ENCODE measurements at regions not wholly inside any gene's neighbourhood (a gene's known extent, or its start where the extent isn't known, plus 50 kb on each side); places are given as distances from the start of the nearest gene placed in this dataset.

- in situ Hi-C loops (cut with HindIII; ENCODE audit: low sequenced_read_pairs) = no loop called here
- no peak for DNase-seq (ENCODE audit: low read depth)
- no peak for TF ChIP-seq CTCF (IDR thresholded peaks at IDR 0.05; ENCODE audit: low read depth, low read length, missing control alignments)
These were observed 354.9 kb downstream of the BARHL2 start for GRCh38 chr1:90362163-90362562.

GRCh38 chr1:90361026-90361425, 356.1 kb downstream of the BARHL2 start:
- no peak for TF ChIP-seq CTCF (IDR thresholded peaks at IDR 0.05; ENCODE audit: low read depth, low read length, missing control alignments)
- in situ Hi-C loops (cut with HindIII; ENCODE audit: low sequenced_read_pairs) = no loop called here

More at GRCh38 chr1:90362163-90362562, 354.9 kb downstream of the BARHL2 start:
- H3K4me3 ChIP-seq (ENCODE audit: low read depth, low read length) = no peak overlapping the region

GRCh38 chr1:90359994-90360393, 357.1 kb downstream of the BARHL2 start:
- no peak for DNase-seq (ENCODE audit: low read depth)
- no peak overlapping the region for H3K4me3 ChIP-seq (ENCODE audit: low read depth, low read length)
- in situ Hi-C loops (cut with HindIII; ENCODE audit: low sequenced_read_pairs) = no loop called here
- no peak for TF ChIP-seq CTCF (IDR thresholded peaks at IDR 0.05; ENCODE audit: low read depth, low read length, missing control alignments)

More at GRCh38 chr1:90361026-90361425, 356.1 kb downstream of the BARHL2 start:
- no peak for DNase-seq (ENCODE audit: low read depth)
- H3K4me3 ChIP-seq (ENCODE audit: low read depth, low read length) = no peak overlapping the region

GRCh38 chr1:90358448-90358847, 358.7 kb downstream of the BARHL2 start:
- no peak overlapping the region for H3K4me3 ChIP-seq (ENCODE audit: low read depth, low read length)
- DNase-seq (ENCODE audit: low read depth) = no peak
- TF ChIP-seq CTCF (IDR thresholded peaks at IDR 0.05; ENCODE audit: low read depth, low read length, missing control alignments) = no peak
- in situ Hi-C loops (cut with HindIII; ENCODE audit: low sequenced_read_pairs) = no loop called here

GRCh38 chr1:90357995-90358394, 359.1 kb downstream of the BARHL2 start:
- no peak for DNase-seq (ENCODE audit: low read depth)
- in situ Hi-C loops (cut with HindIII; ENCODE audit: low sequenced_read_pairs) = no loop called here
- no peak overlapping the region for H3K4me3 ChIP-seq (ENCODE audit: low read depth, low read length)
- TF ChIP-seq CTCF (IDR thresholded peaks at IDR 0.05; ENCODE audit: low read depth, low read length, missing control alignments) = no peak

GRCh38 chr1:90356991-90357390, 360.1 kb downstream of the BARHL2 start:
- no peak for DNase-seq (ENCODE audit: low read depth)
- no peak for TF ChIP-seq CTCF (IDR thresholded peaks at IDR 0.05; ENCODE audit: low read depth, low read length, missing control alignments)
- in situ Hi-C loops (cut with HindIII; ENCODE audit: low sequenced_read_pairs) = no loop called here
- no peak overlapping the region for H3K4me3 ChIP-seq (ENCODE audit: low read depth, low read length)

- TF ChIP-seq CTCF (IDR thresholded peaks at IDR 0.05; ENCODE audit: low read depth, low read length, missing control alignments) = no peak
- DNase-seq (ENCODE audit: low read depth) = no peak
- H3K4me3 ChIP-seq (ENCODE audit: low read depth, low read length) = no peak overlapping the region
These were observed 361.0 kb downstream of the BARHL2 start for GRCh38 chr1:90356101-90356500.

More at GRCh38 chr1:90356101-90356500, 361.0 kb downstream of the BARHL2 start:
- in situ Hi-C loops (cut with HindIII; ENCODE audit: low sequenced_read_pairs) = no loop called here

Data from astrocyte of the cerebellum (primary cell).